Activated B cell treated with CpG ODN at 0.5 μM for 24 hours (primary cell): ENCODE measurements at regions not wholly inside any gene's neighbourhood (a gene's known extent, or its start where the extent isn't known, plus 50 kb on each side); places are given as distances from the start of the nearest gene placed in this dataset.

Source experiments
- ATAC-seq: fragments of 200-7000 bp; cut with Tn5 transposase; one replicate; pipeline ENCODE4 v1.10.0; 2021; ENCODE audit warnings: low read depth, mild to moderate bottlenecking, moderate library complexity
- CTCF ChIA-PET: fragments of 350-600 bp; sonication (Branson Sonifier 250); formaldehyde crosslinking; loops from one replicate; lab custom pipeline; 2021; ENCODE audit warnings: antibody characterized with exemption; lab: Charles Lee
- POLR2A ChIA-PET: fragments of 350-600 bp; sonication (Branson Sonifier 250); formaldehyde crosslinking; loops from one replicate; lab custom pipeline; 2021; ENCODE audit warnings: antibody characterized with exemption; lab: Charles Lee
- DNase-seq: peaks from one replicate; pipeline ENCODE4 v3.0.0; 2022
- H3K27ac Mint-ChIP-seq: one replicate; pipeline ENCODE4 v1.8.0; 2020; ENCODE audit warnings: mixed read lengths
- H3K27me3 Mint-ChIP-seq: one replicate; pipeline ENCODE4 v1.8.0; 2021; ENCODE audit warnings: mixed read lengths
- H3K36me3 Mint-ChIP-seq: one replicate; pipeline ENCODE4 v1.8.0; 2021; ENCODE audit warnings: low read depth, mixed read lengths
- H3K4me1 Mint-ChIP-seq: one replicate; pipeline ENCODE4 v1.8.0; 2021; ENCODE audit warnings: mixed read lengths
- H3K4me3 Mint-ChIP-seq: one replicate; pipeline ENCODE4 v1.8.0; 2020; ENCODE audit warnings: mild to moderate bottlenecking, mixed read lengths
- H3K9me3 Mint-ChIP-seq: one replicate; pipeline ENCODE4 v1.8.0; 2020; ENCODE audit warnings: mixed read lengths
- CTCF ChIP-seq: fragments of 200-600 bp; IDR thresholded peaks from one replicate; pipeline ENCODE4 v1.8.0; 2022; ENCODE audit warnings: antibody characterized with exemption, mild to moderate bottlenecking
- intact Hi-C: fragments of 100-400 bp; cut with micrococcal nuclease; formaldehyde crosslinking; loops from one replicate; pipeline ENCODE4 v1.15.1; 2024

- intact Hi-C loops, result no loop called here
- ATAC-seq (no peak), DNase-seq (no peak)
- POLR2A ChIA-PET, result no interaction called here
- CTCF ChIA-PET, result no interaction called here
- no peaks in the 10 kb centered on the region for H3K36me3 Mint-ChIP-seq
- no peaks in the 10 kb centered on the region for H3K9me3 Mint-ChIP-seq
- TF ChIP-seq CTCF, result no peak
- H3K27ac Mint-ChIP-seq, result no peak overlapping the region
- H3K27me3 Mint-ChIP-seq, result no peaks in the 10 kb centered on the region
- no peaks in the 10 kb centered on the region for H3K4me1 Mint-ChIP-seq
- no peak overlapping the region for H3K4me3 Mint-ChIP-seq
These were observed 1382.5 kb downstream of the OTOL1 start for GRCh38 chr3:162879021-162879562.

- no peaks in the 10 kb centered on the region for H3K9me3 Mint-ChIP-seq
- no peaks in the 10 kb centered on the region for H3K27me3 Mint-ChIP-seq
- H3K4me1 Mint-ChIP-seq, result no peaks in the 10 kb centered on the region
- ChIA-PET POLR2A (no interaction called here), CTCF (no interaction called here)
- DNase-seq (no peak), ATAC-seq (no peak)
- H3K4me3 Mint-ChIP-seq, result no peak overlapping the region
- H3K27ac Mint-ChIP-seq, result no peak overlapping the region
- no peaks in the 10 kb centered on the region for H3K36me3 Mint-ChIP-seq
- intact Hi-C loops, result no loop called here
- no peak for TF ChIP-seq CTCF
These were observed 1387.8 kb downstream of the OTOL1 start for GRCh38 chr3:162884373-162884772.

- intact Hi-C loops, result no loop called here
- no peaks in the 10 kb centered on the region for H3K4me1 Mint-ChIP-seq
- ATAC-seq, result no peak
- H3K4me3 Mint-ChIP-seq, result no peak overlapping the region
- H3K27me3 Mint-ChIP-seq, result no peaks in the 10 kb centered on the region
- TF ChIP-seq CTCF, result no peak
- no peak overlapping the region for H3K27ac Mint-ChIP-seq
- DNase-seq, result no peak
- peaks cover 1% of the 10 kb centered on the region for H3K9me3 Mint-ChIP-seq
- no peaks in the 10 kb centered on the region for H3K36me3 Mint-ChIP-seq
- ChIA-PET POLR2A (no interaction called here), CTCF (no interaction called here)
These were observed 1396.5 kb downstream of the OTOL1 start for GRCh38 chr3:162892921-162893793.

GRCh38 chr3:162897291-162897690 is 1400.7 kb downstream of the OTOL1 start:
- no peak for TF ChIP-seq CTCF
- Mint-ChIP-seq H3K9me3 (peaks cover 5% of the 10 kb centered on the region), H3K27me3 (no peaks in the 10 kb centered on the region), H3K36me3 (no peaks in the 10 kb centered on the region), H3K27ac (no peak overlapping the region), H3K4me3 (no peak overlapping the region), H3K4me1 (no peaks in the 10 kb centered on the region)
- ChIA-PET POLR2A (no interaction called here), CTCF (no interaction called here)
- intact Hi-C loops, result no loop called here
- ATAC-seq, result no peak
- no peak for DNase-seq

GRCh38 chr3:162932503-162932902 is 1435.9 kb downstream of the OTOL1 start:
- POLR2A ChIA-PET, result no interaction called here
- intact Hi-C loops, result no loop called here
- CTCF ChIA-PET, result no interaction called here

More at GRCh38 chr3:162932503-162932902, 1435.9 kb downstream of the OTOL1 start:
- H3K27ac Mint-ChIP-seq, result no peak overlapping the region
- H3K4me1 Mint-ChIP-seq, result no peaks in the 10 kb centered on the region
- ATAC-seq, result no peak
- no peaks in the 10 kb centered on the region for H3K27me3 Mint-ChIP-seq
- DNase-seq, result no peak
- no peak overlapping the region for H3K4me3 Mint-ChIP-seq
- no peak for TF ChIP-seq CTCF
- peaks cover 2% of the 10 kb centered on the region for H3K9me3 Mint-ChIP-seq
- H3K36me3 Mint-ChIP-seq, result no peaks in the 10 kb centered on the region
